Sigmoid colon (tissue), 6 donors: ENCODE measurements at regions not wholly inside any gene's neighbourhood (a gene's known extent, or its start where the extent isn't known, plus 50 kb on each side); places are given as distances from the start of the nearest gene placed in this dataset.

Source experiments
- DNase-seq: peaks from one replicate; pipeline ENCODE4 v3.0.0-alpha.2; 2019
- H3K27ac ChIP-seq, 4 donors: fragments of 200-600 bp; sonication (generic); one replicate each; pipeline ENCODE4 v1.5.1; 2016 to 2019; ENCODE audit warnings: mild to moderate bottlenecking in 1 of 4
- H3K27me3 ChIP-seq, 3 donors: fragments of 200-600 bp; sonication (generic); one replicate each; pipeline ENCODE4 v1.5.1; 2019; ENCODE audit warnings: mild to moderate bottlenecking in 1 of 3
- H3K36me3 ChIP-seq, 4 donors: fragments of 200-600 bp; sonication (generic); one replicate each; pipeline ENCODE4 v1.5.1; 2016 to 2019
- H3K4me1 ChIP-seq, 4 donors: fragments of 200-600 bp; sonication (generic); one replicate each; pipeline ENCODE4 v1.5.1; 2017 to 2019
- H3K4me3 ChIP-seq, 4 donors: fragments of 200-600 bp; sonication (generic); one replicate each; pipeline ENCODE4 v1.5.1; 2017 to 2019; ENCODE audit warnings: mild to moderate bottlenecking in 2 of 4, moderate library complexity in 1 of 4
- H3K9me3 ChIP-seq, 4 donors: fragments of 200-600 bp in 3 of 4; sonication (generic) in 3 of 4; one replicate each; pipeline versions ENCODE4 v1.5.1 to v1.6.1; 2013 to 2019
- EP300 ChIP-seq, 4 donors: sonication (generic); formaldehyde crosslinking; IDR thresholded peaks; one replicate each; pipeline ENCODE4 v1.6.1; 2017; ENCODE audit warnings: antibody characterized with exemption in 4 of 4
- POLR2A ChIP-seq, 2 donors: fragments of 450-650 bp; IDR thresholded peaks; one replicate each; pipeline ENCODE4 v1.6.1; 2016; ENCODE audit warnings: antibody characterized with exemption in 2 of 2, mild to moderate bottlenecking in 2 of 2, moderate library complexity in 2 of 2
- POLR2AphosphoS5 ChIP-seq, 4 donors: sonication (generic); formaldehyde crosslinking; IDR thresholded peaks; one replicate each; pipeline ENCODE4 v1.6.1; 2017; ENCODE audit warnings: antibody characterized with exemption in 4 of 4
- WGBS, 2 donors: extraction: QIAGEN DNeasy Blood & Tissue Kit; methylation state at CpG; one replicate each; pipeline ENCODE4 v1.1.7; 2013; 5-methylcytosine and 5-hydroxymethylcytosine counted together
- intact Hi-C: fragments of 100-400 bp; cut with DNase I; formaldehyde crosslinking; loops from one replicate; pipeline ENCODE4 v1.15.1; 2023
- TF ChIP-seq, protein P1 (sequence below), 4 experiments: fragments of 450-650 bp in 3 of 4; fragments of 200-600 bp in 1 of 4; IDR thresholded peaks; one replicate each; pipeline ENCODE4 v1.5.1; 2016 to 2019; ENCODE audit warnings: antibody characterized with exemption in 4 of 4, mild to moderate bottlenecking in 3 of 4, moderate library complexity in 2 of 4
- donor health status: healthy with polysubstance abuse.
- donor health status: healthy.

DNA sequence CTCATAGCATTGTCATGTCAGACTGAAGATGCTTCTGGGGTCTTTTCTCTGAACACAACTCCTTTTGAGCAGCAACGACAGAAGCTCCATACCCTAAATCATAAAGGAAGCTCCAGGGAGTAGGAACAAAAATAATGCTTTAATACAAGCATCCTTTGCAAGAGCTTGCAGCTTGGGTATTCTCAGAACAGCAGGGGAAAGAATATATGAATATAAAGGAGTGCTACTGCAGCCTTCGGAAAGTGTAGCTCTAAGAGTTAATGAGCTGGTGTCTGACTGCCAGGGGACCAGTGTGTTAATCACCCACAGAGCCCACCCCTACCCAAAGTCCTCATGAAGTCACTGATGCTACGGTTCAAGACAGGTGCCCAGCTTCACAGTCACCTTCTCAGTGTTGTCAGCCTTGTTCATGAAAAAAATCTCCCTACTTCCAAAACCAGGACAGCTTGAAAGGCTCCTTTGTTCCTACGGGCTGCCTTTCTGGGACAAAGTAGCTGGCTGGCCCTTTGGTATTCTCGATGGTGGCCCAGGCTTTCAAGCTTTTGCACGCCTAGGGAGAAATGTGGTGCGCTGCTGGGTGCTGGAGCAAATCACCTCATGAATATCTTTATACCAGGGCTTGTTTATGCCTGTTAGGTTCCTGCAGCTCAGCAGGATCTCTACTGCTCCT, 259.7 kb downstream of the CMPK2 start:
- H3K36me3 ChIP-seq: no peaks in the 10 kb centered on the region
- no peak for TF ChIP-seq POLR2A (IDR thresholded peaks at IDR 0.05)
- no peak for TF ChIP-seq POLR2AphosphoS5 (IDR thresholded peaks at IDR 0.05)
- TF ChIP-seq, protein P1, sequence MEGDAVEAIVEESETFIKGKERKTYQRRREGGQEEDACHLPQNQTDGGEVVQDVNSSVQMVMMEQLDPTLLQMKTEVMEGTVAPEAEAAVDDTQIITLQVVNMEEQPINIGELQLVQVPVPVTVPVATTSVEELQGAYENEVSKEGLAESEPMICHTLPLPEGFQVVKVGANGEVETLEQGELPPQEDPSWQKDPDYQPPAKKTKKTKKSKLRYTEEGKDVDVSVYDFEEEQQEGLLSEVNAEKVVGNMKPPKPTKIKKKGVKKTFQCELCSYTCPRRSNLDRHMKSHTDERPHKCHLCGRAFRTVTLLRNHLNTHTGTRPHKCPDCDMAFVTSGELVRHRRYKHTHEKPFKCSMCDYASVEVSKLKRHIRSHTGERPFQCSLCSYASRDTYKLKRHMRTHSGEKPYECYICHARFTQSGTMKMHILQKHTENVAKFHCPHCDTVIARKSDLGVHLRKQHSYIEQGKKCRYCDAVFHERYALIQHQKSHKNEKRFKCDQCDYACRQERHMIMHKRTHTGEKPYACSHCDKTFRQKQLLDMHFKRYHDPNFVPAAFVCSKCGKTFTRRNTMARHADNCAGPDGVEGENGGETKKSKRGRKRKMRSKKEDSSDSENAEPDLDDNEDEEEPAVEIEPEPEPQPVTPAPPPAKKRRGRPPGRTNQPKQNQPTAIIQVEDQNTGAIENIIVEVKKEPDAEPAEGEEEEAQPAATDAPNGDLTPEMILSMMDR (IDR thresholded peaks at IDR 0.05): no peak
- no peak for TF ChIP-seq EP300 (IDR thresholded peaks at IDR 0.05)
- no peak overlapping the region for H3K4me3 ChIP-seq
- no peaks in the 10 kb centered on the region for H3K4me1 ChIP-seq
- 70 to 81% methylated on average over 7 of the region's 7 CpGs for WGBS, 2 donors
- no peak overlapping the region for H3K27ac ChIP-seq
- no peaks in the 10 kb centered on the region for H3K9me3 ChIP-seq
- no peaks in the 10 kb centered on the region for H3K27me3 ChIP-seq
- DNase-seq: no peak
- intact Hi-C loops: no loop called here

- DNase-seq: no peak
- H3K27ac ChIP-seq: no peak overlapping the region
- H3K27me3 ChIP-seq: no peaks in the 10 kb centered on the region
- WGBS, 2 donors: 84 to 87% methylated on average over 4 of the region's 4 CpGs
- H3K4me1 ChIP-seq: no peaks in the 10 kb centered on the region
- H3K9me3 ChIP-seq: peaks cover 0 to 3% (median 0%) of the 10 kb centered on the region in 4 donors
- intact Hi-C loops: no loop called here
- no peaks in the 10 kb centered on the region for H3K36me3 ChIP-seq
- TF ChIP-seq POLR2A (IDR thresholded peaks at IDR 0.05) (no peak), POLR2AphosphoS5 (IDR thresholded peaks at IDR 0.05) (no peak), EP300 (IDR thresholded peaks at IDR 0.05) (no peak)
- TF ChIP-seq, protein P1 (IDR thresholded peaks at IDR 0.05): no peak
- H3K4me3 ChIP-seq: no peak overlapping the region
Observed at GRCh38 chr2:6617794-6618193, 247.9 kb downstream of the CMPK2 start.

DNA sequence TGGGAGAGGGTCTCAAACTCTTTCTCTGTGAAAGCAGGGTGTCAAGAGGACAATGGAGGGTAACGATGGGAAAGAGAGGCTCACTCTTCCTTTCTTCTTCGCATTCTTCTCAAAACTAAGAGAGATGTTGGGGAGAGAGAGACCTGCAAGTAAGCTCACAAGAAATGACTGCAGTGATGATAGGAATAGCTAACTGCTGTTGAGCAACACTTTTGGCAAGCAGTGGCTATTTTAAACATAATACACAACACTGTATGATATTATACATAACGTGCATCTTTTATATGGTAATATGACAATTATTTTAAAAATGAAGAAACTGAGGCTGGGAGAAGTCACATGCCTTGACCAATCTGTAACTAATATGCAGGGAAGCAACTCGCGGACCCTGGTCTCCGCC, 247.5 kb downstream of the CMPK2 start:
- WGBS, 2 donors: 83 to 89% methylated on average over 6 of the region's 6 CpGs
- DNase-seq: no peak
- TF ChIP-seq EP300 (IDR thresholded peaks at IDR 0.05) (no peak), POLR2A (IDR thresholded peaks at IDR 0.05) (no peak), POLR2AphosphoS5 (IDR thresholded peaks at IDR 0.05) (no peak)
- TF ChIP-seq, protein P1 (IDR thresholded peaks at IDR 0.05): no peak
- H3K4me1 ChIP-seq: no peaks in the 10 kb centered on the region
- H3K27me3 ChIP-seq: no peaks in the 10 kb centered on the region
- no peak overlapping the region for H3K27ac ChIP-seq
- no peaks in the 10 kb centered on the region for H3K36me3 ChIP-seq
- intact Hi-C loops: no loop called here
- H3K9me3 ChIP-seq: peaks cover 0 to 3% (median 0%) of the 10 kb centered on the region in 4 donors
- no peak overlapping the region for H3K4me3 ChIP-seq

- intact Hi-C loops: no loop called here
- 61 to 88% methylated on average over 2 of the region's 2 CpGs for WGBS, 2 donors
- no peak overlapping the region for H3K4me3 ChIP-seq
- H3K4me1 ChIP-seq: no peaks in the 10 kb centered on the region
- no peaks in the 10 kb centered on the region for H3K36me3 ChIP-seq
- H3K27ac ChIP-seq: no peak overlapping the region
- no peaks in the 10 kb centered on the region for H3K9me3 ChIP-seq
- H3K27me3 ChIP-seq: no peaks in the 10 kb centered on the region
- DNase-seq: no peak
- TF ChIP-seq EP300 (IDR thresholded peaks at IDR 0.05) (no peak), POLR2AphosphoS5 (IDR thresholded peaks at IDR 0.05) (no peak), POLR2A (IDR thresholded peaks at IDR 0.05) (no peak)
- TF ChIP-seq, protein P1 (IDR thresholded peaks at IDR 0.05): no peak
Observed at GRCh38 chr2:6623746-6624145, 242.0 kb downstream of the CMPK2 start.
